ENCODE measurements at regions not wholly inside any gene's neighbourhood (a gene's known extent, or its start where the extent isn't known, plus 50 kb on each side); places are given as distances from the start of the nearest gene placed in this dataset.
A peak's percentile ranks its signal among the peaks of the same experiment; 100 is the strongest.

- no peak for DNase-seq (ENCODE audit: low read depth in 2 of 2)
Observed at GRCh38 chr1:42096554-42096953, 56.7 kb upstream of the GUCA2B start.

GRCh38 chr1:42089246-42089645 lies 64.0 kb upstream of the GUCA2B start:
- DNase-seq (ENCODE audit: low read depth in 2 of 2): no peak

- DNase-seq (ENCODE audit: low read depth in 2 of 2): no peak
Observed at GRCh38 chr1:42086146-42086545, 67.1 kb upstream of the GUCA2B start.

- no peak for DNase-seq (ENCODE audit: low read depth in 2 of 2)
Observed at GRCh38 chr1:42085596-42085995, 67.6 kb upstream of the GUCA2B start.

GRCh38 chr1:42081475-42081874 lies 71.7 kb upstream of the GUCA2B start:
- no peak for DNase-seq (ENCODE audit: low read depth in 2 of 2)

- DNase-seq (ENCODE audit: low read depth in 2 of 2): no peak
Observed at GRCh38 chr1:42075179-42075578, 78.0 kb upstream of the GUCA2B start.

- no peak for DNase-seq (ENCODE audit: low read depth in 2 of 2)
Observed at GRCh38 chr1:42070996-42071395, 82.2 kb upstream of the GUCA2B start.

GRCh38 chr1:42057800-42058199 lies 95.4 kb upstream of the GUCA2B start:
- DNase-seq (ENCODE audit: low read depth in 2 of 2): no peak

- DNase-seq (ENCODE audit: low read depth in 2 of 2): no peak
Observed at GRCh38 chr1:42056460-42056859, 96.8 kb upstream of the GUCA2B start.

GRCh38 chr1:42055061-42055460 lies 98.1 kb upstream of the GUCA2B start:
- no peak for DNase-seq (ENCODE audit: low read depth in 2 of 2)

- no peak for DNase-seq (ENCODE audit: low read depth in 2 of 2)
Observed at GRCh38 chr1:42052072-42052699, 101.0 kb upstream of the GUCA2B start.

GRCh38 chr1:42047508-42047880 lies 105.7 kb upstream of the GUCA2B start:
- DNase-seq (ENCODE audit: low read depth in 2 of 2): no peak

- DNase-seq (ENCODE audit: low read depth in 2 of 2): no peak
Observed at GRCh38 chr1:42046761-42047507, 106.3 kb upstream of the GUCA2B start.

- DNase-seq (ENCODE audit: low read depth in 2 of 2): no peak
Observed at GRCh38 chr1:42044346-42044745, 108.9 kb upstream of the GUCA2B start.

- no peak for DNase-seq (ENCODE audit: low read depth in 2 of 2)
Observed at GRCh38 chr1:42043811-42044210, 109.4 kb upstream of the GUCA2B start.

GRCh38 chr1:42043182-42043581 lies 110.0 kb upstream of the GUCA2B start:
- DNase-seq (ENCODE audit: low read depth in 2 of 2): no peak

- no peak for DNase-seq (ENCODE audit: low read depth in 2 of 2)
Observed at GRCh38 chr1:42041031-42041430, 112.2 kb upstream of the GUCA2B start.

- DNase-seq (ENCODE audit: low read depth in 2 of 2): no peak
Observed at GRCh38 chr1:42040159-42040558, 113.1 kb upstream of the GUCA2B start.

- no peak for DNase-seq (ENCODE audit: low read depth in 2 of 2)
Observed at GRCh38 chr1:42038261-42038660, 114.9 kb upstream of the GUCA2B start.

GRCh38 chr1:42037586-42037985 lies 115.6 kb upstream of the GUCA2B start:
- DNase-seq (ENCODE audit: low read depth in 2 of 2): no peak

GRCh38 chr1:42037161-42037560 lies 116.0 kb upstream of the GUCA2B start:
- no peak for DNase-seq (ENCODE audit: low read depth in 2 of 2)

GRCh38 chr1:42035830-42036604 lies 117.2 kb upstream of the GUCA2B start:
- peak; percentile 96 to 99 for DNase-seq (ENCODE audit: low read depth in 2 of 2)
